Renal cortex interstitium (tissue), 11 donors: ENCODE measurements at regions not wholly inside any gene's neighbourhood (a gene's known extent, or its start where the extent isn't known, plus 50 kb on each side); places are given as distances from the start of the nearest gene placed in this dataset.
"Not testable (repeated sequence)": the region's sequence is repeated elsewhere in the genome, so short reads cannot be mapped to it uniquely, and the experiment has no call there.

ENCODE experiments used
- DNase-seq, 11 donors: peaks; one replicate each; pipeline ENCODE4 v3.0.0-alpha.2; 2013; ENCODE audit warnings: low read depth in 9 of 11, low spot score in 4 of 11; ENCODE audit errors: extremely low read depth in 1 of 11

DNA sequence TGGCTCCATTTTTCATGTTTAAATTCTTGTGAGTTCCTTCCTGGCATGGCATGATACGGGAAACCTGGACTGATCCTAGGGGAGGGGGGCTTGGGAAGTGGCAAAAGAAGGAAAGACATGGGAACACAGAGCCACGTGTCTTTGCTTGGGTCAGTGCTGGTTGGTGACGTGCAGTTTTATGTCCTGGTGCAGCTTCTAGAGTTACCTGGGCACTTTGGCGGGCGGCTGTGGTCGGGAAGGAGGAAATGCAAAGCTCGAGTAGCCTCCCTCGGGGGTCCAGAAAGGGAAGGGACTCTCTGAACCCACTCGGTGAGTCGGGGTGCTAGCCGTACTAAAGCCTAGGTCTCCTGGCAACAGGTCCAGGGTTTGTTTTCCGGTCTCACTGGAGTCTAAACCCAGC, 94.6 kb downstream of the APOB start:
- DNase-seq = no peak

DNA sequence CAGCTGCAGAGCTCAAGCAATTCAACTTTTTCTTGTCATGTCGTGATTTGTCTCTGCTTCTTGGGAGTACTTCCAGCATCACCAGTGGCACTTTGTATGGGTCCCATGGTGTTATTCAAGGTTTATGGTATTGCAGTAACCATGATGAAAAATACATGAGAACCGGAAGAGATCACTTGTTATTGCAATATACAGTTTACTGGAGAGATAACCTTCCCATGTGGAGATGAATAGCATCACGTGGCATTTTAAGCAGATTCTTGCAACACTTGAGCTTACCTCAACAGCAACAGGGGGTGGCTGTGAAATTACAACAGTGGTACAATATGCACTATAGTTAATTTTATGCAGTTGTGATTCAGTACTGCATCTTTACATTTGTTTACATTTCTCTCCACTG, 97.4 kb downstream of the APOB start:
- no peak for DNase-seq

DNA sequence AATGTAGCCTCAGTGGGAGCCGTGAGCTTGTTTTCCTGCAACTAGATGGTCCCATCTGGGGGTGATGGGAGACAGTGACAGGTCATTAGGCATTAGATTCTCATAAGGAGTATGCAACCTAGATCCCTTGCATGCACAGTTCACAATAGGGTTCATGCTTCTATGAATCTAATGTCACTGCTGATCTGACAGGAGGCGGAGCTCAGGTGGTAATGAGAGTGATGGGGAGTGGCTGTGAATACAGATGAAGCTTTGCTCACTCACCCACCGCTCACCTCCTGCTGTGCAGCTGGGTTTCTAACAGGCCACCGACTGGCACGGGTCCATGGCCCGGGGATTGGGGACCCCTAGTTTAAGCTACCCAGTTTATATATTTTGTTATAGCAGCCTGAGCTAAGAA, 100.2 kb downstream of the APOB start:
- DNase-seq = not testable (repeated sequence)

DNA sequence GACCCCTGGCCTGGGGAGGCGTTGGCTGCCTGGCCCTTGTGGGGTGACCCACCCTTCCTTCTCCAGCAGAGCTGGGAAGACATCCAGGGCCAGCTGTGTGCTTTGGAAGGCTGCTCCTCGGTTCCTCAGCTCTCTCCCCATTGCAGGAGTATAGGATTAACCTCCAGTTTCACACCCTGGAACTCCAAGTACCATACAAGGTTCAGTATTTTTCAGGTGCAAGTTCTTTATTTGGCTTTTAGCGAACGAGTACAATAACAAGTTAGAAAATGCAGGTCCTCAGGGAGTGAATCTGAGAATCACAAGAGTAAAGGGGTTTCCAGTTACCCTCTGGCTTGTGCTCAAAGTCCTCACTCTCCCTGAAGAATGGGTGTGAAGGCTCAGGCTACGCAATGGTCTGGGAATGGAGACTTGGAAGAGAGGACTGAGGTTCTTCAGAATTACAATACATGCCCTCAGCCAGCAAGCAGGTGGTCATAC, 101.2 kb downstream of the APOB start:
- no peak for DNase-seq

DNA sequence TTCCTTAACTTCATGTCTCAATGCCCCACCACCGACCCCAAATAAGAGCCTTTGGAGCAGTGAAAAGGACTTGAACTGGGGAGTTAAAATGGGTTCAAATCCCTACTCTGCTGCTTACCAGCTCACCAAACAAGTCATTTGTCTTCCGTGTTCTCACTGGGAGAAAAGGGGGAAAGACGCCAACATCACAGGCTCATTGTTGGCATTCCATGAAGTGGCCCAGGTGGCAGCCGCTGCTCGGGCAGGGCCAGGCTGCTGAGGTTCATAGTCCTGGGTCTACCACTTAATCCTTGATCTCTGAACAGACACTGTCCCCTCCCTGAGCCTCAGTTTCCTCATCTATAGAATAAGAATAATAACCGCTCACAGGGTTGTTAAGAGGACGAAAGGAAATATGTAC, 103.0 kb downstream of the APOB start:
- no peak for DNase-seq

DNA sequence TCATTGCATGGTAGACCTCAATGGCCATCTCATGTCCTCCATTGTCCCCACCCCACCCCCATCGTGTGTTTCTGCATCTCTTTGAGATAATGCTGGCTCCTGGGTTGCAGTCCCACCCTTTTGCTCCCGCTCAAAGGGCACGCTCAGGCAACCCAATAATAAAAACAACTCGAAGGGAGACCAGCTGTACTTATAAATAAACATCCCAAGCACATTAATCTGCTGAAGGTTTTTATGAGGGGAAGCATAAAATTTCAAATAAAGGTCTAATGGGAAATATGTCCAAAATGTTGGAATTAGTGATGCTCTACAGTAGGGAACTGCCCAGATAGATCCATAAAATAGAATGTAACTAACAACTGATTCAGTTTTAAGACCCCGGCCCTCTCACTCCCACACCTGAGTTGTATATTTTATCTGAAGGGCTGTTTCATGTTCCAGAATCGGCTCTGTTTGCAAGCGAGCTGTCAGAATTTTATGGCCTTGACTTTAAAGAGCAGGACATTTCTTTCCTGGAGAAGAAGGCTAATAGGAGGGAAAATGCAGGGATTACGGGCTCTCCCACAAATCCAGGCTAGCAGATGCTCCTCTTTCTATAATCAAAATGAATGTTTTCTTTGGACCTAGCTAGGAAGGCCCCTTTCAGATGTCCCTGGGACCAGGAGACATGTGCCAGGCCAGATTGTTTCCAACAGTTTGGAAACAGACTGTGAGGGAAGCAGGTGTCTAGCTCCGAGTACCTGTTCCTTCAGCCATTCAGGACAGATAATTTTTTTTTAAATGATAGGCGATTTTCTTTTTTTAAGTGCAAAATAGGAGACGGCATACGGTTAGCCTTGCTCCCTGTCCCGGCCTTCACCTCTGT, 103.7 kb downstream of the APOB start:
- peak; percentile 44 to 81 (median 62) for DNase-seq

DNA sequence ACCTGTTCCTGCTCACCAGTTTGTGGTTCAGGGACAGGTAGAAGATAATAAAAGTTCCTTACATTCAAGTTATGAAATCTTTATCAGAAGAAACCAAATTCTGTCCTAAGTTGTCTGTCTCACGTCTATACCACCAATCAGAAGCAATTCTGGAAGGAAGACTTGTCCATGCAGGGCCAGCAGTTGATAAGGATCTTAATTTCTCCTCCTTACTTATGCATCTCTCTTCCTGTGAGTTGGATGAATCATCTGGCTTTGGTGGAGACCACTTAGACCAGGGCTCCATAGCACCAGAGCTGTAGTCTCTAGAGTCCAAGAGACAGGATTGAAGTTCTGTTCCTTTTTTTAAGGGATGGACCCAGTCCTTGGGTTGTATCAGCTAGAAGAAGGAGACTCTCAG, 106.5 kb downstream of the APOB start:
- DNase-seq = no peak

DNA sequence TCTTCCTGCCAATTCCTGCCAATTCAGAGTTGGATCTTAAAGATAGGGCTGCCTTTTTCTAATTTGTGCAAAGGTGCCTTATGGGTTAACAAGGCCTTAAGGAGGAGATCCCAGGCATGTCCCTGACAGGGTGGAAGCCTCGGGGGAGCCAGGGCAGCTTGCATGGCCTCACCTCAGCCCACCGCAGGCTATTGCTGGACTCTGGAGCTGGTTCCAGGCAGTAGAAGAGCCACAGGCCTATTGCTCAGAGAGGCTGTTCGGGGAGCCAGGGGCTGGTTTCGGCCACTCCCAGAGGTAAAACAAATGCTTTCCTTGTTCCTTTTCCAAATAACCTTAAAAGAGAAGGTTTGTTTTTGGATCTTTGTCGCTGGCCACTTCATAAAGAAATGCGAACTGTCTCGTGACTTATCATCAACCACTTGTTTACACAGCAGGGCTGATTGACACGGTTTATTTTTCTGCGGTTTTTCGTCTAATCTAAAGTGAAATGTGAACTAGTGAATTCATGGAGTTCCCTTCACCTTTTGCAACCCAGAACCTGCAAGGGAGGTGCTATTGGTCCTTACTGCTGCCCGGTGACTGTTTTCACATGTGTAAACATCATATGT, 108.6 kb downstream of the APOB start:
- DNase-seq = no peak

DNA sequence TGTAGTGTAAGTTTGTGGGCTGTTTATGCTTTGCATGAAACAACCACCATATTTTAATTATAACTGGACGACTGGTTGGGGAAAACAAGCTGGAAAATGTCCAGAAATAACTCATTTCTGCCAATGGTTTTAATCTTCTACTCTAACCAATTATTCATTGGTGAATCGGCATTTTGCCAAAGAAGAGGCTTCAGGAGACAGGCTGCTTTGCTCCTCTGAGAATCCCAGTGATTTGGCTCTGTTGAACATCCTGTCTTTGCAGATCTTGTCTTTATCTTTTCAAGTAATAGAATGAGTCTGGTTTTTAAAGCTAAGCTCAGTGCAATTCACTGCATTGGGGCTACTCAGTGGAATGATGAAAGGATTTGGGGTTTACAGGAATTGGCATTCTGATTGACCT, 109.6 kb downstream of the APOB start:
- no peak for DNase-seq

DNA sequence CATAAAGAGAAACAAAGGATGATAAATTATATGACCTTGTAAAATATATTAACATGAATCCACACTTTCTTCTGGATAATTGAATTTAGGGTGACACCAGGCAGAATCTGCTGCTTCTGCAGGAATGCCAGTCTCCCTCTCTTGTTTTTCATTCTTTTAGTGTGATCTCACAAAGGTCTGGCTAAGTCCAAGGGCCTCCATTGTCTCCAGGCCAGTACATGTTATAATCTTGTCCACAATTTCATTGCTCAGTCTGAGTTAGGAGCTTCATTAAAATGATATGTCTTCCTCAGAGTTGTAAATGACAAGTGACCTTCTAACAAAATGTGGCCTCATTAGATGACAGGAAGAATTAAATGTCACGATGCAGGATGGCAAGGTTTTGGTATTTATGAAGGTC, 110.2 kb downstream of the APOB start:
- no peak for DNase-seq

DNA sequence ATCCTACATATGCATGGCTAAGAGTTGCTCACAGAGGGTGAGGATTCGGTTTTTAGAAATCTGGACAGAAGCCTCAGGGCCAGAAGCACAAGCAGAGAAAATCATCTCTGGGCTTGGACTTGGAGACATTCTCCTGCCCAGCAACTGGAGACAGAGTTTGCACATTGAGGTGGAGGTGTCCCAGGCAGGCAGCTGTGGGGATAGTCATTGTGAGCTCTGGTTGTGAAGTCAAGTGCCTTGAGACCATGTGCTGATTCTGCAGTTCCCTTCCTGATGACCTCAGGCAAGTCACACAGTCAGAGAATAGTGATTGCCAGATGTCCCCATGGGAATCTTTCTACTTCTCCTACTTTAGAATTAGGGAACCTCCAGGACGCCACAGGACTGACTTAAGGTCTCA, 108.4 kb upstream of the LDAH start:
- DNase-seq = no peak

DNA sequence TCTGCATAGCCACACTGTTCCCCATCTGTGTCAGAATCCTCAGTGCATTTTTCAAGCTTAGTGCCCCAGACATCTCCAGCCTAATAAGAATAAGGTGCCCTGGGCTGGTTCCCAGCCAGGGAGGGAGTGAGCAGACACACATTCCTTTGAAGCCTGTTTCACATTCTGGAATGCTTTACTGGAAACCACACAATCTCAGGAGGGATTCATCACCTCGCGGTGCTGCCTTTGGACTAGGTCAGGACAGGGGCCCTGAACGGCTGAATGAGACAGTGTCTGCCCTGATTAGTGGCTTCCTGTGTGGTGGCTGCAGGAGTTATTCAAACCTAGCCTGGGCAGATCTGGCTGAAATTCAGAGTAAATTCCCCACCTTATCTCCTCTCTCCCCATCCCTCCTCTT, 108.0 kb upstream of the LDAH start:
- no peak for DNase-seq

DNA sequence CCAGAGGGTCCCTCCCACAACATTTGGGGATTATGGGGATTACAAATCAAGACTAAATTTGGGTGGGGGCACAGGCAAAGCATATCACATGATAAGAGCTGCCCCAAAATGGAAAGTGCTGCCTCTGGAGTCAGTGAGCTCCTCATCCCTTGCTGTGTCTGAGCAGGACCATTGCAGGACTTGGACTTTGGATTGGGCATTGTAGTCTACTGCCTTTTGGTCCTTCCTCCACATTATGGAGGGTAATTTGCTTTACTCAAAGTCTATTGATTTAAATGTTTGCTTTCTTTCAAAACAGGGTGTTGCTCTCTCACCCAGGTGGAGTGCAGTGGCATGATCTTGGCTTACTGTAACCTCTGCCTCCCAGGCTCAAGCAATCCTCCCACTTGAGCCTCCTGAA, 106.8 kb upstream of the LDAH start:
- DNase-seq = no peak

DNA sequence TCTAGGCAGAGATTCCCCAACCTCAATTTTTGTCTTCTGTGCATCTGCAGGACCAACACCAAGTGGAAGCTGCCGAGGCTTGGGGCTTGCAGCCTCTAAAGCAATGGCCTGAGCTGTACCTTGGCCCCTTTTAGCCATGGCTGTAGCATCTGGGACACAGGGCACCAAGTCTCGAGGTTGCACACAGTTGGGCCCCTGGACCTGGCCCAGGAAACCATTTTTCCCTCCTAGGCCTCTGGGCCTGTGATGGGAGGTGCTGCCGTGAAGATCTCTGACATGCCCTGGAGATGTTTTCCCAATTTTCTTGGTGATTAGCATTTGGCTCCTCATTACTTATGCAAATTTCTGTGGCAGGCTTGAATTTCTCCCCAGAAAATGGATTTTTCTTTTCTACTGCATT, 105.7 kb upstream of the LDAH start:
- DNase-seq = no peak

DNA sequence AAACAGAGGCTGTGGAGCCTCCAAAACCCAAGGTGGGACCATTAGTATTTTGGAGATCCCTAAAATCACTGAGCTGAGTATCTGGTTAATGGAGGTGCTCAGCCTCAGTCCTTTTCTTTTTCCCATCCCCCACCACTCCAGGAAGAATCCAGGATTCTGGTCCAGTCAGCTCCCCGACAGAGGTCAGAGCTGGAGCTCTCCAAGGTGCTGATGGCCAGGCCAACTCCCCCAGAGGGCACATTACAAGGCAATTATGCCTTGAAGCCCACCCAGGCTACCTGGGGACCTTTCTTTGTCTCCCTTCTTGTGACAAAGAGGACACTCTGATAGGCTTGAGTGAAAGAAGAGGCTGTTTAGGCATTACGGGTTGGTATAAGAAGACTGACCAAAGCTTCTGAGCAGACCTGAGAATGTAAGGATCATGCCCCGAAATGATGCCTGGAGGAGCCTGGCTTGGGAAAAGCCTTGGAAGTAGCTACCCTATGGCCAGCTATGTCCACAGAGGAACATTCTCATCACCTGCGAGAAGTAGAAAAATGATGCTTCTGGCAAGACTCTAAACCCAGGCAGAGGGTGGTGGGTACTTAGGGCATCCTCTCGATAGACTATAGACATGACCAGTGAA, 102.5 kb upstream of the LDAH start:
- peak in 2 of 11 donors; percentile 35 to 44 for DNase-seq

DNA sequence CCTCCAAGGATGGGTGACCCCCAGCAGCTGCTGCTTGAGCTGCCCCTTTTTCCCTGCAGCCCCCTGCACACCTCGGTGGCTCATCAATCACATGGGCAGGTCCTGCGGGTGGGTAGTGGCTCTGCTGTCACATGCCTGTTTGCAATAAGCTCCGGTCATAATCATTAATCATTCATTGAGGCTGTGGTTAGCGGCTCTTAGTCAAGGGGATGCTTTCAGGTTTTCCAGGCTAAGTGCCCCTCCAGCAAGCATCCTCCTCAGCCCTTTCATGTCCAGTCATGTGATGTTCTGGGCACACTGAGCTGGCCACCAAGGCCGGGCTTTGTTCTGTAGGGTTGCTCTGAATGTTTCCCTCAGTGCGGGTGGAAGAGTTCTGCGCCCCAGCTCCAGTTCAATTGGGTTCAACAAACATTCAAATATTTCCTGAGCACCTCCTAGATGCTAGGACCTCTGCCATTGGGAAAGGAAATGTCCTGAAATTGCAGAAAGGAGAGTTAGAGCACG, 96.4 kb upstream of the LDAH start:
- no peak for DNase-seq

DNA sequence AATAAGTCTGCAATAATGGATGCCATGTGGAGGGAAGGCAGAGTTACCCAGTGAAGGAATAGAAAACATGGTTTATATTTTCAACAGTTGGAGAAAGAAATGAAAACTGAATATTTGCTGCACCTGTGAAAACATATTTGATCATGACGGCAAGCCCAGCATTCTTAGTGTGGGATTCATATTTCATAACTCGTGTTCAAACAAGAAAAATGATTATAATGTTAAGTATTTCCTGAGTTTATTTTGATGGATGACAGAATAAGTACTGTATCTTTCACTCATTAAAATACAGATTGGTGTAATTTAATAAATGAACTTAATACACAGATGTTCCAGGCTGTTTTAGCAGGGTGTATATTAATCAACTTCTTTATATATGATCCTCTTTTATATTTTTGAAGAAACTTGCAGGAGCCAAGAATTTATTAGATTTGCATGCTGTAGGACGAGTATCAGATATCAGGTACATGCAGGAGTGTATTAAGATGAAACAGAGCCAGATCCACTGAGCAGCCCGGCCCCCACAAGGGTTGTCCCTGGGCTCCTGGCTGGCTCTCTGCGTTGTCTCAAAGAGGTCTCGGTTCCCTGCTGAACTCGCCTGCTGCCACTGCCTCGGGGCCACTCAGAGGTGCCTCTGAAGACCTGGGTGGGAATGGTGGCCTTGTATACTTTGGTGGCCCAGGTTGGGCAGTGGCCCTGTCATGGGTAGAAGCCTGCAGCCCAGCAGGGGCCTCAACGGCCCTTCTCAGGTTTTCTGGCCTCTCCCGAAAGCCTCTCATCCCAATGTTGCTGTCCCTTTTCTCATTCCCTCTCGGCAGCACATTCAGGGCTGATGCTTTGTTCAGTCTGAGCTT, 95.0 kb upstream of the LDAH start:
- DNase-seq = no peak

DNA sequence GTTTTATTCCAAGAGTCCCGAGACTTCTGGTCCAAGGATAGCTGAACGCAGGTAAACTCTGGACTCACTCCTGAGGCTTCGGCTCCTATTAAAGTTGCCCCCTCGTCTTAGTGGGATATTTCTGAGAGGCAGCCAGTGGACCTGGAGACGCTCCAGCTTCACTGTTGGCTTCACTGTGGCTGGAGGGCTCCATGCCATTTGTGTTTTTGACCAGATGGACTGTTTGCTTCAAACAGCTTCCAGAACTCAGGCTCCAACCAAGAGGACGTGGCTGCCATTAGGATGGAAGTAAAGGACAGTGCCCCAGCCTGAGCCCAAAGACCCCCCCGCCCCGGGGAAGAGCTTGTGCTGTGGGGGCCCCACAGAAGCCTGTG, 94.4 kb upstream of the LDAH start:
- no peak for DNase-seq

DNA sequence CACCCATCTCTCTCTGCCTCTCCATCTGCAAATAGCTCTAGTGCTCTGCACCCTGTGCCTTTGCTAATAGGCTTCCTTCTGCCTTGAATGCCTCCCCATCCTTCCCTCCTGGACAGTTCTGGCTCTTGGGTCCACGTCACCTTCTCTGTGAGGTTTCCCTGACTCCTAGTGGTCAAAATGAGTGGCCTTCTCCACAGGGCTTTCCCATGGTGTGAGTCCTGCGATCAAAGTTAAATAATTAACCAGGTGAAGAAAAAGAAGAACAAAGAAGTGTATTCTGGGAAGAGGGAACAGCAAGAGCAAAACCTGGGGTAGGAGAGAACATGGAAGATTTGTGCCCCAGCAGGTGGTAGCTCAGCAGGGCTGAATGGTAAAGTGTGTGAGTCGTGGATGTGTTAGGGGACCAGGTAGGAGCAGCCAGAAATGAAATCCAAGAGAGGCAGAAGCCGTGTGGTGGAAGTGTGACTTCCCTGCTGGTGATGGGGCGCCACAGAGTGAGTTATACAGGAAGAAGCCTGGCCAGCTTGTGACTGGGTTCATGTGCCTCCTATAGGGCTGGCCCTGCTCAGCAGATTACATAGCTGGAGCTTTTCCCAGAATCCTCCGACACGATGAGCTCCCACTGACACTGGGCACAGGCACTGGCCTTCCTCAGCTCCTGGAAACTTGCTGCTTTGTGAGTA, 93.8 kb upstream of the LDAH start:
- no peak for DNase-seq
